Naive B cell (primary cell): ENCODE measurements at regions not wholly inside any gene's neighbourhood (a gene's known extent, or its start where the extent isn't known, plus 50 kb on each side); places are given as distances from the start of the nearest gene placed in this dataset.
"Not testable (repeated sequence)": the region's sequence is repeated elsewhere in the genome, so short reads cannot be mapped to it uniquely, and the experiment has no call there.

Experiments
- ATAC-seq, 2 donors: fragments of 150-1000 bp; cut with Tn5 transposase; 2 replicates each; pipeline ENCODE4 v1.10.0; 2021; ENCODE audit warnings: low read depth in 2 of 2, mild to moderate bottlenecking in 2 of 2, moderate library complexity in 2 of 2
- DNase-seq: peaks from one replicate; pipeline ENCODE4 v3.0.0; 2022
- H3K27ac Mint-ChIP-seq, 6 donors: one replicate each; pipeline ENCODE4 v1.8.0; 2020 to 2022; ENCODE audit warnings: mild to moderate bottlenecking in 6 of 6, mixed read lengths in 6 of 6, moderate library complexity in 5 of 6, inconsistent platforms in 2 of 6
- H3K27me3 Mint-ChIP-seq, 3 donors: one replicate each; pipeline ENCODE4 v1.8.0; 2021 to 2022; ENCODE audit warnings: mixed read lengths in 3 of 3, mild to moderate bottlenecking in 1 of 3
- H3K36me3 Mint-ChIP-seq, 2 donors: one replicate each; pipeline ENCODE4 v1.8.0; 2020 to 2022; ENCODE audit warnings: mixed read lengths in 2 of 2, inconsistent platforms in 1 of 2, mild to moderate bottlenecking in 1 of 2
- H3K4me1 Mint-ChIP-seq, 3 donors: one replicate each; pipeline ENCODE4 v1.8.0; 2020 to 2022; ENCODE audit warnings: mixed read lengths in 3 of 3, inconsistent platforms in 1 of 3, mild to moderate bottlenecking in 1 of 3, moderate library complexity in 1 of 3
- H3K4me3 Mint-ChIP-seq, 8 donors: one replicate each; pipeline ENCODE4 v1.8.0; 2020 to 2022; ENCODE audit warnings: mild to moderate bottlenecking in 8 of 8, mixed read lengths in 8 of 8, moderate library complexity in 8 of 8, inconsistent platforms in 2 of 8
- H3K9me3 Mint-ChIP-seq, 7 donors: one replicate each; pipeline ENCODE4 v1.8.0; 2020 to 2022; ENCODE audit warnings: mixed read lengths in 7 of 7, mild to moderate bottlenecking in 5 of 7, inconsistent platforms in 2 of 7, moderate library complexity in 1 of 7

DNA sequence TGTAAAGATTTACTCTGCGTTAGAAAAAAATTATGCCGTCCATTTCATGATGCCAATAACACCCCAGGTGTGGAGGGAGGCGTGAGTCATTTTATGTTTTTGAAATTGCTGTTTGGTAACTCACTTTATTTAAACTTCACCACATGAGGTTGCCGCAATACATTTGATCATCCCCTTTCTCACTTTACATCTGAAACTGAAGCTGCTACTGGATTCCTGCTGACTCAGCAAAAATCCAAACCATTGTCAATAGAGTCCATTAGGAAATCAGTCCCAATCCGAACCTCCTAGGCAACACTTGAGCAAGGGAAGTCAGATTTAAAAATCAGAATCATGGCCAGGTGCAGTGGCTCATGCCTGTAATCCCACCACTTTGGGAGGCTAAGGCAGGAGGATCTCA, 136.6 kb upstream of the SVIL start:
- Mint-ChIP-seq H3K9me3 (peaks cover 0 to 13% (median 8%) of the 10 kb centered on the region in 7 donors), H3K36me3 (peaks cover 0 to 8% of the 10 kb centered on the region in 2 donors), H3K27me3 (peaks cover 0 to 5% (median 5%) of the 10 kb centered on the region in 3 donors), H3K4me1 (peaks cover 7 to 12% (median 11%) of the 10 kb centered on the region in 3 donors), H3K4me3 (no peak overlapping the region), H3K27ac (no peak overlapping the region)
- DNase-seq (no peak), ATAC-seq (no peak)

DNA sequence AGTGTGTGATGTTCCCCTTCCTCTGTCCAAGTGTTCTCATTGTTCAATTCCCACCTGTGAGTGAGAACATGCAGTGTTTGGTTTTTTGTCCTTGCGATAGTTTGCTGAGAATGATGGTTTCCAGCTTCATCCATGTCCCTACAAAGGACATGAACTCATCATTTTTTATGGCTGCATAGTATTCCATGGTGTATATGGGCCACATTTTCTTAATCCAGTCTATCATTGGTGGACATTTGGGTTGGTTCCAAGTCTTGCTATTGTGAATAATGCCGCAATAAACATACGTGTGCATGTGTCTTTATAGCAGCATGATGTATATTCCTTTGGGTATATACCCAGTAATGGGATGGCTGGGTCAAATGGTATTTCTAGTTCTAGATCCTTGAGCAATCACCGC, 134.5 kb upstream of the SVIL start:
- not testable (repeated sequence) for H3K27ac Mint-ChIP-seq, H3K36me3 Mint-ChIP-seq, ATAC-seq, H3K27me3 Mint-ChIP-seq, H3K4me3 Mint-ChIP-seq, DNase-seq
- H3K9me3 Mint-ChIP-seq = peaks cover 0 to 13% (median 4%) of the 10 kb centered on the region in 7 donors
- H3K4me1 Mint-ChIP-seq = peaks cover 7 to 12% (median 11%) of the 10 kb centered on the region in 3 donors

DNA sequence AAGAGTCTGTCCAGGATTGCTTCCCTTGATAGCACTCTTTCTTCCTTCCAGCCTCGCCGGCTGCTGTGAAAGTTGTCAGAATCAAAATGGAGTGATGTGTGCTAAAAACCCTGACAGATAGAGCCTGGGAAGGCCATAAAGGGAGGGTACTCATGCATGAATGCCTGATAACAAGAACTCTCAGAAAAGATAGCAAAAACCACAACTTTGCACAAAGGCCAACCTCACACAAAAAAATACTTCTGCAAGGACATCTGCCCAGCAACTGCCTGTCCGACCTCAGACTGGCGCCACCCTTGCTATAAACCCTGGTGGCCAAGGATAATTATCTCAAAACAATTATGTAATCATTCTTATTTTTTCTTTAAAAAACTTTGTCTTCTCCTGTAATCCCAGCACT, 133.2 kb upstream of the SVIL start:
- H3K4me1 Mint-ChIP-seq = peaks cover 7 to 12% (median 11%) of the 10 kb centered on the region in 3 donors
- peaks cover 0 to 1% of the 10 kb centered on the region in 2 donors for H3K36me3 Mint-ChIP-seq
- ATAC-seq = no peak
- DNase-seq = no peak
- peaks cover 0 to 8% (median 4%) of the 10 kb centered on the region in 7 donors for H3K9me3 Mint-ChIP-seq
- no peak overlapping the region for H3K27ac Mint-ChIP-seq
- no peak overlapping the region for H3K4me3 Mint-ChIP-seq
- peaks cover 0 to 5% (median 0%) of the 10 kb centered on the region in 3 donors for H3K27me3 Mint-ChIP-seq

DNA sequence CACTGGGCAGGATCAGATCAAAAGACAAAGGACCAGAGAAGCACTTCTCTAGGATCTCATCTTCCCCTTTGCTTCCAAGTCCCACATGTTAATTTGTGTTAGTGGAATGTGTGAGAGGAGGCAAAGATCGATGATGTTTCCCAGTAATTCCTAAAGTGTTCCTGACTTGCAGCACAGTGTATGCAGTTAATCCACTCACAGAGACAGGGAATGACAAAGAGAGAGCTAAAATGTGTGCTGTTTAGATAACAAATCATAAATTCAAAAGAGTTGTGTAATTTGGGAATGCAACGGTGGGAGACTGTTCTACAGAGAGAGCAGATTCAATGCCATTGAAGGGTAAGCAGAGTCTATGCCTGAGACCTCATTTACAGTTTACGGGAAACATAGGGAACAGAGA, 132.0 kb upstream of the SVIL start:
- ATAC-seq (no peak), DNase-seq (no peak)
- peaks cover 0 to under 1% (median 0%) of the 10 kb centered on the region in 3 donors for H3K4me1 Mint-ChIP-seq
- no peak overlapping the region for H3K27ac Mint-ChIP-seq
- H3K9me3 Mint-ChIP-seq = peaks cover 0 to 4% (median 0%) of the 10 kb centered on the region in 7 donors
- peaks cover 0 to 5% (median 0%) of the 10 kb centered on the region in 3 donors for H3K27me3 Mint-ChIP-seq
- H3K4me3 Mint-ChIP-seq = no peak overlapping the region
- H3K36me3 Mint-ChIP-seq = no peaks in the 10 kb centered on the region

DNA sequence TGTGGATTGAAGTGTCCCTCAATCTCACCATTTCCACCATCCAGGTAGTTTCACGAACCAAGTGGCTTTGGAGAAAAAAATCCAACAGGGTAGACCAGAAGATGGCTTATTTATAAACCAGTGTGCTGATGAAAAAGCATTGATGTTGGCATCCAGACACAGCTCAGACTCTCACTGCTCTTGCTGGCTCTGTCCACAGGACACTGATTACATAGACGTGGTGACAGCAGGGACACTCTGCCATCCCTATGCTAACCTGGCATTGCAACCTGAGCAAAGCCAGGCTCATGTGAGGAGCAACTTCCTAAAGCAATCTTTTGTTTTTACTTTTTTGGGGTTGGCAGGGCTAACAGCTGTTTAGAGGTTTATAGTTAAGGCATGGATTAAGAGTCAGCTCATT, 130.6 kb upstream of the SVIL start:
- no peak overlapping the region for H3K4me3 Mint-ChIP-seq
- peaks cover 0 to 5% (median 3%) of the 10 kb centered on the region in 3 donors for H3K27me3 Mint-ChIP-seq
- DNase-seq = no peak
- H3K9me3 Mint-ChIP-seq = peaks cover 0 to 4% (median 0%) of the 10 kb centered on the region in 7 donors
- no peaks in the 10 kb centered on the region for H3K36me3 Mint-ChIP-seq
- H3K27ac Mint-ChIP-seq = no peak overlapping the region
- H3K4me1 Mint-ChIP-seq = no peaks in the 10 kb centered on the region
- ATAC-seq = no peak

DNA sequence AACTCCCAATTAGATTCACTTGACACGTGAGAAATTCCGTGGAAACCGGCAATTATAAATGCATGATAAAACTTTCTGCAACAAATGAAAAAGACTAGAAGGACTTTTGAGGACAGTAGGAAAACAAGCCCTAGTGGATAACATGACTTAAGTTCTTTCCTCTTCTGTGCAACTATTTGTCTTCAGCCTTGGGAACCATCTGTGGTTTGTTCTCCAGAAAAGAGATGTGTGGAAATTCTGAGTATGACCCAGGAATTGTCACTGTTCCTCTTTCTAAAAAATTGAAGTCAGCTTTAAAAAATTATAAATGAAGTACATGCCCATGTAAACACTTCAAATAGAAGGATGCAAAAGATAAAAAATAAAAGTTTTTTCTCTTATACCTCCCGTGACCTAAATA, 128.6 kb upstream of the SVIL start:
- no peak for ATAC-seq
- Mint-ChIP-seq H3K4me1 (no peaks in the 10 kb centered on the region), H3K4me3 (no peak overlapping the region), H3K36me3 (no peaks in the 10 kb centered on the region), H3K27me3 (peaks cover 0 to 5% (median 5%) of the 10 kb centered on the region in 3 donors), H3K9me3 (no peaks in the 10 kb centered on the region), H3K27ac (no peak overlapping the region)
- DNase-seq = no peak

DNA sequence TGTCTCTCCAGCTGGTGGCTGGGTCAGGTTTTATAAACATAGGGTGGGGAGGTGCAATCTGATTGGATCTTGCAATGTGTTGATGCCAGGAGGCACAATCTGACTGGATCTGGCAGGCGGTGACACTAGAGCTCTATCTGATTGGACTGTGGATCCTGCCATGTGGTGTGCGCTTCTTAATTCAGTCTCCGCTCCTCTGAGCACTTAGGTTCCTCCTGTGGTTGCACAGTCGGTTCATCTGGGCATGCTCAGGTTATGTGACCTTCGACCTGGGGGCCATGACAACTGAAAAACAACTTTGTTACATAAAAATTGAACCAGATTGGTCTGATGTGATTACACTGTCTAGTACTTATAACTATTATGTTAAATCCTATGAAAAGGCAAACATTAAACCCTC, 127.1 kb upstream of the SVIL start:
- no peaks in the 10 kb centered on the region for H3K4me1 Mint-ChIP-seq
- H3K9me3 Mint-ChIP-seq = no peaks in the 10 kb centered on the region

DNA sequence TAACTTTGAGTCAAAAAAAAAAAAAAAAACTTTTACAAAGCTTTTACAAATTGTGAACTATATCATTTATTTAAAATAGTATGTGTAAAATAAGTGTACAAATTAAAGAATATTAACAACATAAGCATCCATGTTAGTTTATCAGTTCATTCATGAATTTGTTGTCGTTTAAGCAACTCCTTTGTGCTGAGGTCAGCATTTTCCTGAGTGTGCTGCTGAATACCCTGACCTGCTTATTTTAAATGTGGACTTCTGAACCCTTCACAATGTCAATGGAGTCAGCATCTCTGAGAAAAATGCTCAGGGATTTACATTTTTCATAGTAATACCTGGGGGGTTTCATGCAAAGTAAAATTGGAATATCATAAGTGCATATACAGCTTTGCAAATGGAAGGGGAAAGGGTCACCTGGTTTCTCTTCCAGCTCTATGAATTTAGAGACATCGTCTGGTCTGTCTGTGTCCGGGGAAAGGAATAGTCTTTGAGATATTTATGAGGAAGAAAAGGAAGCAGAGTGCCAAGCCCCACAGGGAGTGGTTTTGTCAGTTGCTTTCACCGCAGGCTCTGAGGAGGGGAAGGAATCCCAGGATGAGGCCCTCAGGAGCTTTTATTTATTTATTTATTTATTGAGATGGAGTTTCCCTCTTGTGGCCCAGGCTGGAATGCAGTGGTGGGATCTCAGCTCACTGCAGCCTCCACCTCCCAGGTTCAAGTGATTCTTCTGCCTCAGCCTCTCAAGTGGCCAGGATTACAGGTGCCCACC, 125.5 kb upstream of the SVIL start:
- Mint-ChIP-seq H3K27ac (no peak overlapping the region), H3K4me3 (no peak overlapping the region), H3K27me3 (peaks cover 0 to 5% (median 0%) of the 10 kb centered on the region in 3 donors), H3K9me3 (no peaks in the 10 kb centered on the region), H3K36me3 (no peaks in the 10 kb centered on the region), H3K4me1 (no peaks in the 10 kb centered on the region)
- DNase-seq (no peak), ATAC-seq (no peak)

More for the DNA sequence above, 127.1 kb upstream of the SVIL start:
- DNase-seq = no peak
- Mint-ChIP-seq H3K4me3 (no peak overlapping the region), H3K36me3 (no peaks in the 10 kb centered on the region), H3K27me3 (peaks cover 0 to 5% (median 0%) of the 10 kb centered on the region in 3 donors), H3K27ac (peak overlapping the region in 1 of 6 donors; percentile 49)
- ATAC-seq = no peak

DNA sequence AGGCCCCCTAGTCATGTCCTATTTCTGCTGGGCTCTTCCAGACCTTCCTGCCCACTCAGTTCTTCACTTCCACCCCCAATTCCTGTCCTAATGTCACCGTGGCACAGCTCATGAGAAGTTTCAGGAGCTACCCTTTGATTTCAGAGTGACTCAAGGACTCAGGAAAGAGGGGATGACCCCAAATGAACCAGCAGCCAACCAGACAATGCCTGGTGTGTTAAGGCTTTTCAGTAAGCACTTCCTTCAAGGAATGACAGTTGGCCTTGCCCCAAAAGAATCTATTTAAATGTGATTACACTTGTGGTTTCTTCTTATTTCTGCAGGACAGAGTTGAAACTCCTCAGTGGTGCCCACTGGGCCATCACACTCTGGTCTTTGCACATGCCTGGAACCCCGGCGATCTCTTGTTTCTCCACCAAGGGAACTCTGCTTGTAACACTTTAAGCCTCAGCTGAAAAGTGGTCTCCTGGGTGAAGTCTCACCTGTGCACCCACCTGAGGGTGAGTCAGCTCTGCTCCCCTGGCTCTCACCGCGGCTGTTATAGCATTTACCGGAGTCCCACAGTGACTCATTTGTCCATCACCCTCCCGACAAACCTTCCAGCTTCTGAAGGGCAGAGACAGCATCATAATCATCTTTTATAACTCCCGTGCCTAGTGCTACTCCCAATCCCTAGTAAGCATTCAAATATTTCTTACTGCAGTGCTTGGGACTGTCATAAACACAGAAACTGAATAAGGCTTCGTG, 123.0 kb upstream of the SVIL start:
- H3K4me3 Mint-ChIP-seq = no peak overlapping the region
- H3K36me3 Mint-ChIP-seq = no peaks in the 10 kb centered on the region
- no peaks in the 10 kb centered on the region for H3K9me3 Mint-ChIP-seq
- peaks cover 0 to 5% (median 0%) of the 10 kb centered on the region in 3 donors for H3K27me3 Mint-ChIP-seq
- H3K27ac Mint-ChIP-seq = no peak overlapping the region
- no peaks in the 10 kb centered on the region for H3K4me1 Mint-ChIP-seq
- DNase-seq = no peak
- no peak for ATAC-seq

DNA sequence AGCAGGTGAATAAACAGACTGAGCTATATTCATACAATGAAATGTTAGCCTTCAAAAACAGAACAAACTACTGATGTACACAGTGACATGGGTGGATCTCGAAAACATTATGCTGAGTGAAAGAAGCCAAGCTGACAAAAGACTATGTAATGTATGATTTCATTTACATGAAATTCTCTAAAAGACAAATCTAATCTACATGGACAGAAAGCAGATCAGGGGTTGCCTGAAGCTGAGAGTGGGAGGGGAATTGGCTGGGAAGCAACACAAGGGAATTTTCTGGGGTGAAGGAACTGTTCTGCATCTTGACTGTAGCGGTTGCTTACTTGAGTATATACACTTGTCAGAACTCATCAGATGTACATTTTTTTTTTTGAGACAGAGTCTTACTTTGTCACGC, 121.7 kb upstream of the SVIL start:
- Mint-ChIP-seq H3K27ac (no peak overlapping the region), H3K27me3 (peaks cover 0 to 5% (median 0%) of the 10 kb centered on the region in 3 donors), H3K9me3 (no peaks in the 10 kb centered on the region), H3K4me1 (no peaks in the 10 kb centered on the region), H3K4me3 (no peak overlapping the region), H3K36me3 (no peaks in the 10 kb centered on the region)
- ATAC-seq (no peak), DNase-seq (no peak)

DNA sequence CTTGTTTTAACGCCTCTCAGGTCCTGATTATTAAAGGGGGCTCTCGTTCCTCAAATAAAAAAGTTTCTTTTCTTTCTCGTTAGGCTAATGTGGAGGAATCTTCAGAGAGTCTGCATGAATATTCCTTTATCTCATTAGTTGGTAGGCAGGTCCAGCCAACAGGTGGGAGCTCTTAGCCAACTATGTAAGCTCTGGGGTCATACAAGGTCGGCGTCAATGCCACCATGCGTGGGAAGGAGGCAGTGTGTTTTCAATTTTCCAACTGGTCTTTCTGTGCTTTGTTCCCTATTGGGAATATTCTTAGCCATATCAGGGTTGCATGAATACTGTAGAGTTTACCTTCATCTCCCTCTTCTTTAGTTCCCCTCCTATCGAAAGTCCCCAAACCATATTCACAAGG, 118.5 kb upstream of the SVIL start:
- H3K4me1 Mint-ChIP-seq = no peaks in the 10 kb centered on the region
- no peaks in the 10 kb centered on the region for H3K9me3 Mint-ChIP-seq
- no peaks in the 10 kb centered on the region for H3K36me3 Mint-ChIP-seq
- H3K4me3 Mint-ChIP-seq = no peak overlapping the region
- ATAC-seq = no peak
- peaks cover 0 to 4% (median 2%) of the 10 kb centered on the region in 3 donors for H3K27me3 Mint-ChIP-seq
- DNase-seq = no peak
- no peak overlapping the region for H3K27ac Mint-ChIP-seq

DNA sequence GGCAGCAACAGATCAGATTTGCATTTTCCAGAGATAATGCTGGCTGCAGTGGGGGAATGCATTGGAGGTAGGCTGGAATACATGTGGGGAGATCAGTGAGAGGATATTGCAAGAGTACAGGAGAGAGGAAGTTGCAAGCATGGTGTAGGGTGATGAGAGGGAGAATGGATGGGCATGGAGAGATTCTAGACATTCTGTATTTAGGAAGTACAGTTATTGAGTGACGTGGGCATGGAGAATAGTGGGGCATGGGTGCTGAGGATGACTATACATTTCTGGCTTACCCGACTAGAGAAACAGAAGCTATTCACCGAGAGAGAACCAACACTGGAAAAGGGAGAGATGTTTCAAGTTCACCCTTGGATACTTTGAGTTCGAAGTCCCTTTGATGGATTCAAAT, 116.9 kb upstream of the SVIL start:
- Mint-ChIP-seq H3K27me3 (peaks cover 0 to 8% (median 4%) of the 10 kb centered on the region in 3 donors), H3K9me3 (no peaks in the 10 kb centered on the region), H3K36me3 (no peaks in the 10 kb centered on the region), H3K4me1 (no peaks in the 10 kb centered on the region), H3K4me3 (no peak overlapping the region), H3K27ac (no peak overlapping the region)
- no peak for ATAC-seq
- no peak for DNase-seq

DNA sequence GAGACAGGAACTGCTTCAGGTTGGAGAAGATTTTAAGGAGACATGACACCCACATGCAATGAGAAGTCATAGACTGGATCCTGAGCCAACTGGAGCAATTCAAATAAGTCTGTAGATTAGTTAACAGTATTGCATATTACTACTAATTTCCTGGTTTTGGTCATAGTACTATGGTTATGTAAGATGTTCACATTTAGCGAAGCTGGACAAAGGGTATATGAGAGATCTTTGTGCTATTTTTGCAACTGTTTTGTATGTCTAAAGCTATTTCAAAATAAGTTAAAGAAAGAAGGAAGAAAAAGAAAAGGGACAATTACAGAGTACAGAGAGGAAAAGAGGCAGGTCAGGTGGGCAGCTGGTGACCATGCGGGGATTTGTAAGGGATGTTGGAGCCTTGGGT, 116.5 kb upstream of the SVIL start:
- Mint-ChIP-seq H3K4me3 (no peak overlapping the region), H3K9me3 (no peaks in the 10 kb centered on the region), H3K4me1 (no peaks in the 10 kb centered on the region), H3K36me3 (no peaks in the 10 kb centered on the region), H3K27ac (no peak overlapping the region), H3K27me3 (peaks cover 0 to 8% (median 4%) of the 10 kb centered on the region in 3 donors)
- DNase-seq (no peak), ATAC-seq (no peak)

DNA sequence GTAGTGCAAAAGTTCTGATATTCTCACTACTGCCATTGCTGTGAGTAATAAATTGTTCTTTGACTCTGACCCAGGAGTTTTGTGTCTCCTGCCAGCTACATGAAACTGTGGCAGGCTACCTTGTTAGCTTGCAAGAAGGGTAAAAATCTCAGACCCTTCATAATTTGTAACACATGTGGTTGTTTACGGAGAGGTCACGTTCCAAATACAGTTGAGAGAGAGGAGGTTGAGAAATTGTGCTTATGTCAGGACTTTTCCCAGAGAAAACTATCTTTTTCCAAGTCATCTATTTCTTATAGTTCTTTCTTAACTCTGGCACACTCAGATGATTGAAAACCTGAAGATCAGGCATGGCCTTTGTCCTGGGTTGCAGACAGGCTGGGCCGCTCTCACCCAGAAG, 114.4 kb upstream of the SVIL start:
- Mint-ChIP-seq H3K9me3 (no peaks in the 10 kb centered on the region), H3K4me1 (no peaks in the 10 kb centered on the region), H3K27ac (no peak overlapping the region), H3K4me3 (no peak overlapping the region), H3K36me3 (no peaks in the 10 kb centered on the region), H3K27me3 (peaks cover 0 to 10% (median 8%) of the 10 kb centered on the region in 3 donors)
- no peak for ATAC-seq
- DNase-seq = no peak
